Tibial nerve (tissue), 4 donors: ENCODE measurements at regions not wholly inside any gene's neighbourhood (a gene's known extent, or its start where the extent isn't known, plus 50 kb on each side); places are given as distances from the start of the nearest gene placed in this dataset.

Source experiments
- DNase-seq, 2 donors: peaks; one replicate each; pipeline ENCODE4 v3.0.0-alpha.2; 2019; ENCODE audit warnings: low spot score in 2 of 2
- H3K27ac ChIP-seq, 4 donors: fragments of 200-600 bp; sonication (generic) in 3 of 4; one replicate each; pipeline ENCODE4 v1.5.1; 2017 to 2019; ENCODE audit warnings: mild to moderate bottlenecking in 1 of 4
- H3K27me3 ChIP-seq, 2 donors: fragments of 200-600 bp; sonication (generic) in 1 of 2; one replicate each; pipeline versions ENCODE4 v1.5.1 to v1.6.0; 2017 to 2019
- H3K36me3 ChIP-seq, 3 donors: fragments of 200-600 bp; sonication (generic); one replicate each; pipeline ENCODE4 v1.5.1; 2018 to 2019
- H3K4me1 ChIP-seq, 4 donors: fragments of 200-600 bp; sonication (generic) in 3 of 4; one replicate each; pipeline ENCODE4 v1.5.1; 2017 to 2019
- H3K4me3 ChIP-seq, 4 donors: fragments of 200-600 bp; sonication (generic) in 3 of 4; one replicate each; pipeline ENCODE4 v1.5.1; 2017 to 2019; ENCODE audit warnings: mild to moderate bottlenecking in 1 of 4, moderate library complexity in 1 of 4
- H3K9me3 ChIP-seq, 4 donors: fragments of 200-600 bp; sonication (generic) in 3 of 4; one replicate each; pipeline ENCODE4 v1.5.1; 2017 to 2019
- CTCF ChIP-seq, 5 experiments: fragments of 200-600 bp in 3 of 5; fragments of 450-650 bp in 2 of 5; sonication (generic) in 3 of 5; IDR thresholded peaks; one replicate each; pipeline ENCODE4 v1.5.1; 2016 to 2019; ENCODE audit warnings: antibody characterized with exemption in 5 of 5, mild to moderate bottlenecking in 3 of 5, moderate library complexity in 2 of 5
- EP300 ChIP-seq, 2 donors: sonication (generic); formaldehyde crosslinking; IDR thresholded peaks; one replicate each; pipeline ENCODE4 v1.6.1; 2017; ENCODE audit warnings: antibody characterized with exemption in 2 of 2, mild to moderate bottlenecking in 1 of 2
- POLR2A ChIP-seq, 2 donors: fragments of 450-650 bp; IDR thresholded peaks; one replicate each; pipeline ENCODE4 v1.6.1; 2017; ENCODE audit warnings: antibody characterized with exemption in 2 of 2, mild to moderate bottlenecking in 2 of 2, moderate library complexity in 2 of 2
- WGBS, 2 donors: methylation state at CpG; one replicate each; pipeline ENCODE4 v1.1.5; 2018; 5-methylcytosine and 5-hydroxymethylcytosine counted together

- H3K4me1 ChIP-seq = no peaks in the 10 kb centered on the region
- no peak for TF ChIP-seq CTCF (IDR thresholded peaks at IDR 0.05)
- no peak for TF ChIP-seq EP300 (IDR thresholded peaks at IDR 0.05)
- TF ChIP-seq POLR2A (IDR thresholded peaks at IDR 0.05) = no peak
- 39 to 60% methylated on average over 1 of the region's 1 CpG for WGBS, 2 donors
- no peaks in the 10 kb centered on the region for H3K27me3 ChIP-seq
- no peak overlapping the region for H3K4me3 ChIP-seq
- no peaks in the 10 kb centered on the region for H3K36me3 ChIP-seq
- H3K9me3 ChIP-seq = no peaks in the 10 kb centered on the region
- no peak for DNase-seq
- H3K27ac ChIP-seq = no peak overlapping the region
Measured at GRCh38 chr6:91877994-91878393, 1291.1 kb upstream of the MAP3K7 start.

GRCh38 chr6:91874971-91875370, 1288.1 kb upstream of the MAP3K7 start:
- WGBS, 2 donors = 75 to 89% methylated on average over 3 of the region's 3 CpGs
- H3K9me3 ChIP-seq = no peaks in the 10 kb centered on the region
- no peaks in the 10 kb centered on the region for H3K27me3 ChIP-seq
- DNase-seq = no peak
- H3K4me3 ChIP-seq = no peak overlapping the region
- no peaks in the 10 kb centered on the region for H3K4me1 ChIP-seq
- no peak overlapping the region for H3K27ac ChIP-seq
- TF ChIP-seq CTCF (IDR thresholded peaks at IDR 0.05) (no peak), POLR2A (IDR thresholded peaks at IDR 0.05) (no peak), EP300 (IDR thresholded peaks at IDR 0.05) (no peak)
- no peaks in the 10 kb centered on the region for H3K36me3 ChIP-seq

GRCh38 chr6:91868539-91869202, 1281.8 kb upstream of the MAP3K7 start:
- Histone ChIP-seq H3K27ac (no peak overlapping the region), H3K4me1 (no peaks in the 10 kb centered on the region), H3K9me3 (peaks cover 0 to 4% (median 0%) of the 10 kb centered on the region in 4 donors), H3K36me3 (no peaks in the 10 kb centered on the region), H3K27me3 (no peaks in the 10 kb centered on the region), H3K4me3 (no peak overlapping the region)
- no peak for DNase-seq
- no peak for TF ChIP-seq POLR2A (IDR thresholded peaks at IDR 0.05)
- no peak for TF ChIP-seq EP300 (IDR thresholded peaks at IDR 0.05)
- no peak for TF ChIP-seq CTCF (IDR thresholded peaks at IDR 0.05)
- WGBS, 2 donors = 90 to 92% methylated on average over 8 of the region's 8 CpGs

- Histone ChIP-seq H3K4me1 (no peaks in the 10 kb centered on the region), H3K27me3 (no peaks in the 10 kb centered on the region), H3K36me3 (no peaks in the 10 kb centered on the region), H3K4me3 (no peak overlapping the region), H3K27ac (no peak overlapping the region), H3K9me3 (peaks cover 0 to 4% (median 0%) of the 10 kb centered on the region in 4 donors)
- no peak for TF ChIP-seq POLR2A (IDR thresholded peaks at IDR 0.05)
- TF ChIP-seq EP300 (IDR thresholded peaks at IDR 0.05) = no peak
- TF ChIP-seq CTCF (IDR thresholded peaks at IDR 0.05) = no peak
- no peak for DNase-seq
- WGBS, 2 donors = 78 to 82% methylated on average over 3 of the region's 3 CpGs
Measured at GRCh38 chr6:91865889-91866288, 1279.0 kb upstream of the MAP3K7 start.

- no peak overlapping the region for H3K4me3 ChIP-seq
- no peaks in the 10 kb centered on the region for H3K4me1 ChIP-seq
- no peaks in the 10 kb centered on the region for H3K27me3 ChIP-seq
- TF ChIP-seq CTCF (IDR thresholded peaks at IDR 0.05) = no peak
- no peak for TF ChIP-seq EP300 (IDR thresholded peaks at IDR 0.05)
- no peak for TF ChIP-seq POLR2A (IDR thresholded peaks at IDR 0.05)
- WGBS, 2 donors = 92 to 94% methylated on average over 2 of the region's 2 CpGs
- H3K36me3 ChIP-seq = no peaks in the 10 kb centered on the region
- no peak overlapping the region for H3K27ac ChIP-seq
- no peak for DNase-seq
- peaks cover 0 to 4% (median 0%) of the 10 kb centered on the region in 4 donors for H3K9me3 ChIP-seq
Measured at GRCh38 chr6:91864911-91865310, 1278.0 kb upstream of the MAP3K7 start.
